ENCODE measurements at regions not wholly inside any gene's neighbourhood (a gene's known extent, or its start where the extent isn't known, plus 50 kb on each side); places are given as distances from the start of the nearest gene placed in this dataset.

- no peak for TF ChIP-seq POLR2A (IDR thresholded peaks at IDR 0.05)
- no peak for TF ChIP-seq EP300 (IDR thresholded peaks at IDR 0.05)
- TF ChIP-seq POLR2AphosphoS5 (IDR thresholded peaks at IDR 0.05) = no peak
- TF ChIP-seq CTCF (IDR thresholded peaks at IDR 0.05) = no peak
These were observed 83.8 kb upstream of the ACVR2A start for GRCh38 chr2:147760984-147761383.

Data from suprapubic skin (tissue), 4 donors.